ENCODE measurements at regions not wholly inside any gene's neighbourhood (a gene's known extent, or its start where the extent isn't known, plus 50 kb on each side); places are given as distances from the start of the nearest gene placed in this dataset.

GRCh38 chr16:27602103-27602502 lies 52.2 kb downstream of the KATNIP start:
- no peak for TF ChIP-seq GATA2 (IDR thresholded peaks at IDR 0.05; ENCODE audit: low read depth, low read length)
- TF ChIP-seq GATA3 (IDR thresholded peaks at IDR 0.05; ENCODE audit: low read depth, low read length): no peak
